MM.1S (cell line): ENCODE measurements at regions not wholly inside any gene's neighbourhood (a gene's known extent, or its start where the extent isn't known, plus 50 kb on each side); places are given as distances from the start of the nearest gene placed in this dataset.

ENCODE experiments used
- DNase-seq: peaks from one replicate; pipeline ENCODE4 v3.0.0-alpha.2; 2015
- H2AFZ ChIP-seq: fragments of 300-600 bp; sonication (generic); 2 replicates; pipeline ENCODE4 v1.6.0; 2016; ENCODE audit warnings: antibody characterized with exemption, low read length
- H3F3A ChIP-seq: fragments of 300-600 bp; sonication (generic); 2 replicates; pipeline ENCODE4 v1.6.1; 2016; ENCODE audit warnings: mild to moderate bottlenecking, antibody characterized with exemption, low read length, moderate library complexity, mixed read lengths; ENCODE audit not compliant: insufficient read depth
- H3K27ac ChIP-seq: fragments of 300-600 bp; sonication (generic); 2 replicates; pipeline ENCODE4 v1.5.1; 2016; ENCODE audit warnings: mild to moderate bottlenecking, low read length
- H3K27me3 ChIP-seq: fragments of 300-600 bp; sonication (generic); replicated peaks from 2 replicates; pipeline ENCODE4 v1.6.0; 2016; ENCODE audit warnings: low read length; ENCODE audit not compliant: insufficient read depth
- H3K36me3 ChIP-seq: fragments of 300-600 bp; sonication (generic); replicated peaks from 2 replicates; pipeline ENCODE4 v1.6.1; 2016; ENCODE audit warnings: mild to moderate bottlenecking, low read length, mixed read lengths; ENCODE audit not compliant: insufficient read depth
- H3K4me1 ChIP-seq: fragments of 300-600 bp; sonication (generic); 2 replicates; pipeline ENCODE4 v1.6.1; 2016; ENCODE audit warnings: low read length, mixed read lengths
- H3K4me2 ChIP-seq: fragments of 300-600 bp; sonication (generic); 2 replicates; pipeline ENCODE4 v1.6.0; 2016; ENCODE audit warnings: low read depth, low read length
- H3K4me3 ChIP-seq: fragments of 300-600 bp; sonication (generic); 2 replicates; pipeline ENCODE4 v1.5.1; 2016; ENCODE audit warnings: low read length, mixed read lengths
- H3K79me2 ChIP-seq: fragments of 300-600 bp; sonication (generic); 2 replicates; pipeline ENCODE4 v1.6.1; 2016; ENCODE audit warnings: mixed run types, low read length, mixed read lengths
- H3K9ac ChIP-seq: fragments of 300-600 bp; sonication (generic); 2 replicates; pipeline ENCODE4 v1.6.1; 2016; ENCODE audit warnings: low read length, mixed read lengths
- H3K9me2 ChIP-seq: fragments of 300-600 bp; sonication (generic); replicated peaks from 2 replicates; pipeline ENCODE4 v1.6.1; 2016; ENCODE audit warnings: mild to moderate bottlenecking, low read length, mixed read lengths; ENCODE audit not compliant: insufficient read depth
- H3K9me3 ChIP-seq: fragments of 300-600 bp; sonication (generic); replicated peaks from 2 replicates; pipeline ENCODE4 v1.6.1; 2016; ENCODE audit warnings: mild to moderate bottlenecking, low read length, mixed read lengths; ENCODE audit not compliant: insufficient read depth
- H4K20me1 ChIP-seq: fragments of 300-600 bp; sonication (generic); 2 replicates; pipeline ENCODE4 v1.6.1; 2016; ENCODE audit warnings: mild to moderate bottlenecking, low read length, moderate library complexity, mixed read lengths; ENCODE audit not compliant: insufficient read depth
- EZH2 ChIP-seq: fragments of 300-600 bp; sonication (generic); optimal IDR thresholded peaks from 2 replicates; pipeline ENCODE3; 2017; ENCODE audit warnings: low read depth, mild to moderate bottlenecking, antibody characterized with exemption, low read length, mixed read lengths
- EZH2phosphoT487 ChIP-seq: fragments of 300-600 bp; sonication (generic); IDR thresholded peaks from 2 replicates; pipeline ENCODE4 v1.6.1; 2018; ENCODE audit warnings: antibody characterized with exemption, low read length
- TF ChIP-seq, protein P1 (sequence below): fragments of 300-600 bp; sonication (generic); IDR thresholded peaks from 2 replicates; pipeline ENCODE4 v1.5.1; 2016; ENCODE audit warnings: antibody characterized with exemption, low read length, mixed read lengths

DNA sequence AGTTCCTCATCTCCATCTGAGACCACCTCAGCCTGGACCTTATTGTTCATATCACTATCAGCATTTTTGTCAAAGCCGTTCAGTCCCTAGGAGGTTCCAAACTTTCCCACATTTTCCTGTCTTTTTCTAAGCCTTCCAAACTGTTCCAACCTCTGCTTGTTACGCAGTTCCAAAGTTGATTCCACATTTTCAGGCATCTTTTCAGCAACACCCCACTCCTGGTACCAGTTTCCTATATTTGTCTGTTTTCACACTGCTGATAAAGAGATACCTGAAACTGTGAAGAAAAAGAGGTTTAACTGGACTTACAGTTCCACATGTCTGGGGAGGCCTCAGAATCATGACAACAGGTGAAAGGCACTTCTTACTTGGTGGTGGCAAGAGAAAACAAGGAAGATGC, 622.1 kb downstream of the MAT2B start:
- Histone ChIP-seq H4K20me1 (no peaks in the 10 kb centered on the region), H3K4me2 (no peak overlapping the region), H3K79me2 (no peaks in the 10 kb centered on the region), H3K4me1 (no peaks in the 10 kb centered on the region), H3K9me3 (no peaks in the 10 kb centered on the region), H2AFZ (no peak overlapping the region), H3K27ac (no peak overlapping the region), H3K9me2 (no peaks in the 10 kb centered on the region), H3F3A (no peaks in the 10 kb centered on the region), H3K36me3 (no peaks in the 10 kb centered on the region), H3K4me3 (no peak overlapping the region), H3K9ac (no peak overlapping the region), H3K27me3 (no peaks in the 10 kb centered on the region)
- TF ChIP-seq, protein P1, sequence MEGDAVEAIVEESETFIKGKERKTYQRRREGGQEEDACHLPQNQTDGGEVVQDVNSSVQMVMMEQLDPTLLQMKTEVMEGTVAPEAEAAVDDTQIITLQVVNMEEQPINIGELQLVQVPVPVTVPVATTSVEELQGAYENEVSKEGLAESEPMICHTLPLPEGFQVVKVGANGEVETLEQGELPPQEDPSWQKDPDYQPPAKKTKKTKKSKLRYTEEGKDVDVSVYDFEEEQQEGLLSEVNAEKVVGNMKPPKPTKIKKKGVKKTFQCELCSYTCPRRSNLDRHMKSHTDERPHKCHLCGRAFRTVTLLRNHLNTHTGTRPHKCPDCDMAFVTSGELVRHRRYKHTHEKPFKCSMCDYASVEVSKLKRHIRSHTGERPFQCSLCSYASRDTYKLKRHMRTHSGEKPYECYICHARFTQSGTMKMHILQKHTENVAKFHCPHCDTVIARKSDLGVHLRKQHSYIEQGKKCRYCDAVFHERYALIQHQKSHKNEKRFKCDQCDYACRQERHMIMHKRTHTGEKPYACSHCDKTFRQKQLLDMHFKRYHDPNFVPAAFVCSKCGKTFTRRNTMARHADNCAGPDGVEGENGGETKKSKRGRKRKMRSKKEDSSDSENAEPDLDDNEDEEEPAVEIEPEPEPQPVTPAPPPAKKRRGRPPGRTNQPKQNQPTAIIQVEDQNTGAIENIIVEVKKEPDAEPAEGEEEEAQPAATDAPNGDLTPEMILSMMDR = no peak
- TF ChIP-seq EZH2 (no peak), EZH2phosphoT487 (no peak)
- no peak for DNase-seq

DNA sequence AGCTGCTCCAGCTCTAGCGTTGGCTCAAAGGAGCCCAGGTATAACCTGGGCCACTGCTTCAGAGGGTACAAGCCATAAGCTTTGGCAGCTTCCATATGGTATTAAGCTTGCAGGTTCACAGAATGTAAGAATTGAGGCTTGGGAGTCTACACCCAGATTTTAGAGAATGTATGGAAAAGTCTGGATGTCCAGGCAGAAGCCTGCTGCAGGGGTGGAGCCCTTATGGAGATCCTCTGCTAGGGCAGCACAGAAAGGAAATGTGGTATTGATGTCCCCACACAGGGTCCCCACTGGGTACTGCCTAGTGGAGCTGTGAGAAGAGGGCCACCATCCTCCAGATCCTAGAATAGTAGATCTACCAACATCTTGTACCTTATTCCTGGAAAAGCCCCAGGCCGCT, 626.9 kb downstream of the MAT2B start:
- Histone ChIP-seq H3K27ac (no peak overlapping the region), H3K9me2 (no peaks in the 10 kb centered on the region), H3K9ac (no peak overlapping the region), H3K4me1 (no peaks in the 10 kb centered on the region), H3K9me3 (no peaks in the 10 kb centered on the region), H2AFZ (no peak overlapping the region), H3K27me3 (no peaks in the 10 kb centered on the region), H3K79me2 (no peaks in the 10 kb centered on the region), H4K20me1 (no peaks in the 10 kb centered on the region), H3F3A (no peaks in the 10 kb centered on the region), H3K4me2 (no peak overlapping the region), H3K36me3 (no peaks in the 10 kb centered on the region), H3K4me3 (no peak overlapping the region)
- no peak for DNase-seq
- TF ChIP-seq EZH2 (no peak), EZH2phosphoT487 (no peak)
- TF ChIP-seq, protein P1 = no peak

DNA sequence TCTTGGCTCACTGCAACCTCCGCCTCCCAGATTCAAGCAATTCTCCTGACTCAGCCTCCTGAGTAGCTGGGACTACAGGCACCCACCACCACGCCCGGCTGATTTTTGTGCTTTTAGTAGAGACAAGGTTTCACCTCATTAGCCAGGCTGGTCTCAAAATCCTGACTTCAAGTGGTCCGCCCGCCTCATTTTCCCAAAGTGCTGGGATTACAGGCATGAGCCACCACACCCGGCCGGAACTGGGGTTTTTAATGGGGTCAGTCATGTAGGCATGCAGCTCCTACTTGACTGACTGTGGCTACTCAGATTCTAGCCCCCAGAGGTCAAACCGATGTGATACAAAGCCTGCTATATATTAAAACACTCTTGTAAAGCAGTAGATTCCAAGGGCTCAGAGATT, 631.7 kb downstream of the MAT2B start:
- no peak overlapping the region for H3K4me3 ChIP-seq
- no peaks in the 10 kb centered on the region for H3K36me3 ChIP-seq
- H3K27ac ChIP-seq = no peak overlapping the region
- no peaks in the 10 kb centered on the region for H3K27me3 ChIP-seq
- H3F3A ChIP-seq = no peaks in the 10 kb centered on the region
- no peak for DNase-seq
- no peak overlapping the region for H3K9ac ChIP-seq
- H3K9me2 ChIP-seq = no peaks in the 10 kb centered on the region
- H3K79me2 ChIP-seq = no peaks in the 10 kb centered on the region
- no peak overlapping the region for H3K4me2 ChIP-seq
- H4K20me1 ChIP-seq = no peaks in the 10 kb centered on the region
- H3K4me1 ChIP-seq = no peaks in the 10 kb centered on the region
- no peaks in the 10 kb centered on the region for H3K9me3 ChIP-seq
- TF ChIP-seq EZH2 (no peak), EZH2phosphoT487 (no peak)
- TF ChIP-seq, protein P1 = no peak
- no peak overlapping the region for H2AFZ ChIP-seq
